LoVo (cell line): ENCODE measurements at regions not wholly inside any gene's neighbourhood (a gene's known extent, or its start where the extent isn't known, plus 50 kb on each side); places are given as distances from the start of the nearest gene placed in this dataset.

Experiments used
- DNase-seq: peaks from one replicate; pipeline ENCODE4 v3.0.0-alpha.2; 2016; ENCODE audit warnings: low spot score

- no peak for DNase-seq
Observed at GRCh38 chr3:150064971-150065370, 94.3 kb upstream of the PFN2 start.

- no peak for DNase-seq
Observed at GRCh38 chr3:150063237-150063636, 92.5 kb upstream of the PFN2 start.

- DNase-seq: no peak
Observed at GRCh38 chr3:150062492-150062891, 91.8 kb upstream of the PFN2 start.

GRCh38 chr3:150061288-150062024, 90.8 kb upstream of the PFN2 start:
- DNase-seq: no peak

- no peak for DNase-seq
Observed at GRCh38 chr3:150059729-150060128, 89.0 kb upstream of the PFN2 start.

- no peak for DNase-seq
Observed at GRCh38 chr3:150059241-150059640, 88.5 kb upstream of the PFN2 start.

- no peak for DNase-seq
Observed at GRCh38 chr3:150057227-150057626, 86.5 kb upstream of the PFN2 start.

GRCh38 chr3:150055332-150055731, 84.6 kb upstream of the PFN2 start:
- no peak for DNase-seq

- DNase-seq: no peak
Observed at GRCh38 chr3:150054635-150055034, 83.9 kb upstream of the PFN2 start.

GRCh38 chr3:150050510-150050909, 79.8 kb upstream of the PFN2 start:
- no peak for DNase-seq

GRCh38 chr3:150049317-150049716, 78.6 kb upstream of the PFN2 start:
- DNase-seq: no peak

GRCh38 chr3:150041877-150042276, 71.2 kb upstream of the PFN2 start:
- no peak for DNase-seq

GRCh38 chr3:150040097-150040496, 69.4 kb upstream of the PFN2 start:
- peak; percentile 9 for DNase-seq

- DNase-seq: no peak
Observed at GRCh38 chr3:150038830-150039229, 68.1 kb upstream of the PFN2 start.

GRCh38 chr3:150036780-150037179, 66.1 kb upstream of the PFN2 start:
- DNase-seq: no peak

- DNase-seq: no peak
Observed at GRCh38 chr3:150035910-150036612, 65.4 kb upstream of the PFN2 start.

- DNase-seq: no peak
Observed at GRCh38 chr3:150035301-150035779, 64.6 kb upstream of the PFN2 start.

GRCh38 chr3:150033721-150034120, 63.0 kb upstream of the PFN2 start:
- no peak for DNase-seq

GRCh38 chr3:150030841-150031240, 60.1 kb upstream of the PFN2 start:
- DNase-seq: no peak

GRCh38 chr3:150023239-150023636, 52.5 kb upstream of the PFN2 start:
- no peak for DNase-seq

GRCh38 chr3:150022381-150023238, 51.9 kb upstream of the PFN2 start:
- peak; percentile 41 for DNase-seq

- no peak for DNase-seq
Observed at GRCh38 chr3:150020527-150020926, 49.8 kb upstream of the PFN2 start.
